Esophagus (tissue), 2 donors: ENCODE measurements at regions not wholly inside any gene's neighbourhood (a gene's known extent, or its start where the extent isn't known, plus 50 kb on each side); places are given as distances from the start of the nearest gene placed in this dataset.
"Not testable (repeated sequence)": the region's sequence is repeated elsewhere in the genome, so short reads cannot be mapped to it uniquely, and the experiment has no call there.

Source experiments
- H3K27ac ChIP-seq, 2 donors: one replicate each; pipeline ENCODE4 v1.5.1; 2013; ENCODE audit warnings: low read depth in 2 of 2, mild to moderate bottlenecking in 2 of 2, inconsistent platforms in 1 of 2, low read length in 1 of 2, moderate library complexity in 1 of 2
- H3K27me3 ChIP-seq, 2 donors: one replicate each; pipeline ENCODE4 v1.6.1; 2013; ENCODE audit warnings: low read length in 2 of 2, control low read depth in 1 of 2, mild to moderate bottlenecking in 1 of 2; ENCODE audit not compliant: insufficient read depth in 2 of 2, control insufficient read depth in 1 of 2
- H3K36me3 ChIP-seq, 2 donors: one replicate each; pipeline ENCODE4 v1.6.1; 2013; ENCODE audit warnings: low read length in 1 of 2; ENCODE audit not compliant: control insufficient read depth in 2 of 2, insufficient read depth in 2 of 2
- H3K4me1 ChIP-seq, 2 donors: one replicate each; pipeline ENCODE4 v1.6.1; 2013; ENCODE audit warnings: low read length in 1 of 2; ENCODE audit not compliant: control insufficient read depth in 2 of 2, insufficient read depth in 2 of 2
- H3K4me3 ChIP-seq, 2 donors: one replicate each; pipeline ENCODE4 v1.5.1; 2013; ENCODE audit warnings: low read length in 2 of 2, mild to moderate bottlenecking in 2 of 2, low read depth in 1 of 2, moderate library complexity in 1 of 2
- H3K9me3 ChIP-seq, 2 donors: one replicate each; pipeline ENCODE4 v1.6.1; 2013; ENCODE audit warnings: mild to moderate bottlenecking in 2 of 2, low read depth in 1 of 2, low read length in 1 of 2, moderate library complexity in 1 of 2; ENCODE audit not compliant: control insufficient read depth in 2 of 2, insufficient read depth in 1 of 2
- WGBS, 2 donors: extraction: QIAGEN DNeasy Blood & Tissue Kit; methylation state at CpG; one replicate each; pipeline ENCODE4 v1.1.7; 2013; 5-methylcytosine and 5-hydroxymethylcytosine counted together
- donor health status: healthy with polysubstance abuse.
- donor health status: Bipolar disorder and iron deficiency.

GRCh38 chr4:132071815-132072214, 1077.3 kb upstream of the PCDH10 start:
- Histone ChIP-seq H3K27me3 (no peaks in the 10 kb centered on the region), H3K9me3 (no peaks in the 10 kb centered on the region), H3K36me3 (no peaks in the 10 kb centered on the region), H3K27ac (no peak overlapping the region), H3K4me1 (no peaks in the 10 kb centered on the region), H3K4me3 (no peak overlapping the region)
- whole genome bisulfite sequencing, 2 donors, result 78% methylated on average over 1 of the region's 1 CpG

DNA sequence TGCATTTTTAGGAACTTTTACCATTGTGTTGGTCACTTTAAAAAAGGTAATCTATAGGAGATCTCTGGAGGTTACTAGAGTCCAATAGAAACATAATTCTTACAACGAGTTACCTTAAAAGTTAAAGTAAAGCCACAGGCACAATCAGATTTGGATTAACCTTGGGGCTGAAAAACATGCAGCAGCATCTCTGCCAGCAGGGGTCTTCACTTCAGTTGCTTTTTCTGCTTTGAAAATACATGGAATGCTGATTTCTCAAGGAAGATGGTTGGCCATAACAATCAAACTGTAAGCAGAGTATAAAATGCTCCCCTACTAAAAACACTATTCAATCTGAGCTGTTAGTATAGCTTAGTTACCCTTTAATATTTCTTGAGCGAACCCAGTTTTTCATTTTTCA, 1072.3 kb upstream of the PCDH10 start:
- no peaks in the 10 kb centered on the region for H3K9me3 ChIP-seq
- H3K27me3 ChIP-seq, result no peaks in the 10 kb centered on the region
- no peak overlapping the region for H3K27ac ChIP-seq
- no peak overlapping the region for H3K4me3 ChIP-seq
- 79 to 91% methylated on average over 2 of the region's 2 CpGs for WGBS, 2 donors
- no peaks in the 10 kb centered on the region for H3K4me1 ChIP-seq
- no peaks in the 10 kb centered on the region for H3K36me3 ChIP-seq

DNA sequence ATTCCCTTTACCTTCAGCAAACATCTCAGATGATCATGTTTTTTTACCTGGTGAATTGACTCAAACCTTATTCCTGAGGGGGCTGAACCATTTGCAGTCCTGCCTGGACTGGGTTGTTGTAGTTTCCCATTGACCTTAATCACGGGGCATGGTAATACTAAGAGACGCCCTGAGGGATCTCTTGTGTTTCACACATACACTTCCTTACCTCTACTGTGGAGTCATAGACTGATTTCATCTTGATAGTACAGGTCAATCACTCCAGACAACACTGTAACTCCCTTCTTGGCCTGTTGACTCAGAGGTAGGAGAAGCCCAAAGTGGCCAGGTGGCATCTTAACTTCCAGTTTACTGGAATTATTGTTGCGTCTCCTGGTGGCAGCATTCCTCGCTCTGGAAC, 1064.0 kb upstream of the PCDH10 start:
- Histone ChIP-seq H3K4me3 (no peak overlapping the region), H3K36me3 (no peaks in the 10 kb centered on the region), H3K4me1 (no peaks in the 10 kb centered on the region), H3K9me3 (peaks cover 0 to 2% of the 10 kb centered on the region in 2 donors), H3K27ac (no peak overlapping the region), H3K27me3 (no peaks in the 10 kb centered on the region)
- 62 to 63% methylated on average over 4 of the region's 4 CpGs for WGBS, 2 donors

DNA sequence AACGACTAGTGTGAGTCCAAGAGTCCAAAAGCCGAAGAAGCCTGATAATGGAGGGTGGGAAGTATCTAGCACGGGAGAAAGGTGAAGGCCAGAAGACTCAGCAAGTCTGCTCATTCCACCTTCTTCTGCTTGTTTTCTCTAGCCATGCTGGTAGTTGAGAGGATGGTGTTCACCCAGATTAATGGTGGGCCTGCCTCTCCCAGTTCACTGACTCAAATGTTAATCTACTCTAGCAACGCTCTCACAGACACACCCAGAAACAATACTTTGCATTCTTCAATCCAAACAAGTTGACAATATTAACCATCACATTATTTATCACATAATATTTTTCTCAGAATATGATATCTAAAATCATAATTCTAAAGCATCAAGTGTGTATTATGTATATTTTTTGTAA, 1055.1 kb upstream of the PCDH10 start:
- 67 to 93% methylated on average over 4 of the region's 4 CpGs for WGBS, 2 donors
- Histone ChIP-seq H3K4me1 (no peaks in the 10 kb centered on the region), H3K27ac (no peak overlapping the region), H3K9me3 (peaks cover 0 to 3% of the 10 kb centered on the region in 2 donors), H3K4me3 (no peak overlapping the region), H3K36me3 (no peaks in the 10 kb centered on the region), H3K27me3 (no peaks in the 10 kb centered on the region)

GRCh38 chr4:132097041-132097440, 1052.1 kb upstream of the PCDH10 start:
- Histone ChIP-seq H3K4me3 (no peak overlapping the region), H3K9me3 (peaks cover 0 to 3% of the 10 kb centered on the region in 2 donors), H3K4me1 (no peaks in the 10 kb centered on the region), H3K27ac (no peak overlapping the region), H3K27me3 (no peaks in the 10 kb centered on the region), H3K36me3 (no peaks in the 10 kb centered on the region)

DNA sequence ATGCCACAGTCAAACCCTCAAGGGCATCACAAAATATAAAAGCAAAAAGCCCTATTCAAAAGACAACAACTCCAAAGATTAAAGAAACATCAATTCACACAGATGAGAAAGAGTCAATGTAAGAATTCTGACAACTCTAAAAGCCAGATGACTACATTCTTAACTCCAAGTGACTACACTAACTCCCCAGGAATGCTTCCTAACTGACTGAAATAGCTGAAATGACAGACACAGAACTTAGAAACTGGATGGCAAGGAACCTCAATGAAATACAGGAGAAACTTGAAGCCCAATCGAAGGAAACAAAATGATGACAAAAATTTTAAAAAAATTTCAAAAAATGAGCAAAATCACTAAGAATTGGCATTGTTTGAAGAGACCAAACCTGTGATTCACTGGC, 1047.6 kb upstream of the PCDH10 start:
- Histone ChIP-seq H3K36me3 (no peaks in the 10 kb centered on the region), H3K27me3 (no peaks in the 10 kb centered on the region), H3K4me3 (no peak overlapping the region), H3K4me1 (no peaks in the 10 kb centered on the region), H3K9me3 (no peaks in the 10 kb centered on the region), H3K27ac (no peak overlapping the region)
- WGBS, 2 donors, result 83 to 89% methylated on average over 1 of the region's 1 CpG

DNA sequence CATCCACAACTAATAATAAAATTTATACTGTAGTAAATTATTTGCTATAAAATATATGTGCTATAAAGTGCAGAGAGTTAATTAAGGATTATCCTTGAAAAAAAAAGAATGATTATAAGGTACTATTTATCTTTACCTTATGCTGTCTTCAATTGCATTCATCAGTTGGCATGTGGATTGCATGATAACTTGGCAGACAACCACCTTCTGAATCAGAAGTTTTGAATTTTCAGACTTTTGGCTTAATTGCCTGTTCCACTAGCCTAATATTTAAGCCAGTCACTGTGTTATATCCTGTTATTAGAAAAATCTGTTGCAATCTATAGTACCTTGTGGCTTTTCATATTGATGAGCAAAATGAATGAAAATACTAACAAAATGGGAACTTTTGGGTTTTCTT, 1040.3 kb upstream of the PCDH10 start:
- H3K27ac ChIP-seq, result no peak overlapping the region
- H3K9me3 ChIP-seq, result no peaks in the 10 kb centered on the region
- H3K27me3 ChIP-seq, result no peaks in the 10 kb centered on the region
- no peaks in the 10 kb centered on the region for H3K36me3 ChIP-seq
- no peaks in the 10 kb centered on the region for H3K4me1 ChIP-seq
- H3K4me3 ChIP-seq, result no peak overlapping the region

GRCh38 chr4:132114885-132115284, 1034.2 kb upstream of the PCDH10 start:
- Histone ChIP-seq H3K27ac (no peak overlapping the region), H3K4me3 (no peak overlapping the region), H3K9me3 (no peaks in the 10 kb centered on the region), H3K4me1 (no peaks in the 10 kb centered on the region), H3K36me3 (no peaks in the 10 kb centered on the region), H3K27me3 (no peaks in the 10 kb centered on the region)
- 0% methylated on average over 1 of the region's 1 CpG for WGBS, 2 donors

DNA sequence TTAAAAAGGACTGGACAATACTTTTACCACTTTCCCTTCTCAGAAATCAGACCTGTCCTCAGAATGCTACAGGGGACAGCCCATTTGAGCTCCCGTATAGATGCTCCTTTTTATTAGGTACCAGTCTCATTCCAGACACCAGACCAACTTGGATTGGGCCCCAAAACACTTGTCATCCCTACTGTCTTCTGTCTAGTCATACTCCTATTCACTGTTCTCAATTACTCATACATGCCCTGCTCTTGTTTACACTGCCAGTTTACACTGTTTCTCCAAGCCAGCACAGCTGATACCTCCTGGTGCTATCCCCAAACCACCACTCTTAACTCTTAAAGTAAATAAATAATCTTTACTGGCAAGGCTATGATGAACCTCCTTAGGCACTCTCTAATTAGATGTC, 1026.4 kb upstream of the PCDH10 start:
- H3K9me3 ChIP-seq, H3K27ac ChIP-seq, H3K27me3 ChIP-seq, H3K36me3 ChIP-seq, H3K4me1 ChIP-seq, H3K4me3 ChIP-seq: not testable (repeated sequence)
- 67 to 79% methylated on average over 1 of the region's 1 CpG for WGBS, 2 donors

DNA sequence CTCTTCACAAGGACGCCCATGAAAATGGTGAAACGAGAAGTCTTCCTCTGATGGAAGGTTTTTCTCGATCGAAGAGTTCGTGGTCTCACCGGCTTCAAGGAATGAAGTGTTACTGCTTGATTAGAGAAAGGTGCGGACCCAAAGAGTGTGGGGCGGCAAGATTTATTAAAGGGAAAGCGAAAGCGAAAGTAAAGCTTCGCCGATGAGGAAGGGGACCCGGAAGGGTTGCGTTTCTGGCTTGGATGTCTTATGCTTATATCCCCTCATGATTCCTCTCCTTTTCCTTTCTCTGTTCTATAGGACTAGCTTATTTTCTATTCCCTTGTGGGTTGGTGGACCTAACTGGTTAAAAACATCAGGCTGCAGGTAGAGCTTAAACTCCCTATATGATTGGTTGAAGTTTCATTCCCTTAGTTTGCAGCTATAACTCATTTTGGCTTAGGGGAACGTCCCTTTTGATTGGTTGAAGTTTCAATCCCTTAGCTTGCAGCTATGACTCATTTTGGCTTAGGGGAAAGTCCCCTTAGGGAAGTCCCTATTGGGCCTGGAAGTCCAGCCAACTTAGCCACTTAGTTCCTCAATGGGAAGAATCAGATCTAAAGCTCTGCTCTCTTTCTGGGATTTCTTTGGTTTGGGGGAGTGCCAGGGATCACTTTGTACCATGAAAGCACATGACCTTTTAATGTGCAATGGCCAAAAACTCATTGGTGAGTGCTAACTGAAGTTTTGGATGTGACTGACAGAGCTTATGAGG, 1025.0 kb upstream of the PCDH10 start:
- H3K4me3 ChIP-seq, result no peak overlapping the region
- no peaks in the 10 kb centered on the region for H3K9me3 ChIP-seq
- 86 to 89% methylated on average over 15 of the region's 15 CpGs for WGBS, 2 donors

More for the DNA sequence above, 1025.0 kb upstream of the PCDH10 start:
- H3K36me3 ChIP-seq, result no peaks in the 10 kb centered on the region
- H3K4me1 ChIP-seq, result no peaks in the 10 kb centered on the region
- H3K27ac ChIP-seq, result no peak overlapping the region
- H3K27me3 ChIP-seq, result no peaks in the 10 kb centered on the region
